Stimulated activated CD4-positive, alpha-beta T cell treated with anti-CD3 and anti-CD28 coated beads, Interleukin-4, amount 100 ng/mL, for 24 hours (primary cell): ENCODE measurements at regions not wholly inside any gene's neighbourhood (a gene's known extent, or its start where the extent isn't known, plus 50 kb on each side); places are given as distances from the start of the nearest gene placed in this dataset.
"Not testable (repeated sequence)": the region's sequence is repeated elsewhere in the genome, so short reads cannot be mapped to it uniquely, and the experiment has no call there.

Source experiments
- DNase-seq: peaks from one replicate; pipeline ENCODE4 v3.0.0-alpha.2; 2020

DNA sequence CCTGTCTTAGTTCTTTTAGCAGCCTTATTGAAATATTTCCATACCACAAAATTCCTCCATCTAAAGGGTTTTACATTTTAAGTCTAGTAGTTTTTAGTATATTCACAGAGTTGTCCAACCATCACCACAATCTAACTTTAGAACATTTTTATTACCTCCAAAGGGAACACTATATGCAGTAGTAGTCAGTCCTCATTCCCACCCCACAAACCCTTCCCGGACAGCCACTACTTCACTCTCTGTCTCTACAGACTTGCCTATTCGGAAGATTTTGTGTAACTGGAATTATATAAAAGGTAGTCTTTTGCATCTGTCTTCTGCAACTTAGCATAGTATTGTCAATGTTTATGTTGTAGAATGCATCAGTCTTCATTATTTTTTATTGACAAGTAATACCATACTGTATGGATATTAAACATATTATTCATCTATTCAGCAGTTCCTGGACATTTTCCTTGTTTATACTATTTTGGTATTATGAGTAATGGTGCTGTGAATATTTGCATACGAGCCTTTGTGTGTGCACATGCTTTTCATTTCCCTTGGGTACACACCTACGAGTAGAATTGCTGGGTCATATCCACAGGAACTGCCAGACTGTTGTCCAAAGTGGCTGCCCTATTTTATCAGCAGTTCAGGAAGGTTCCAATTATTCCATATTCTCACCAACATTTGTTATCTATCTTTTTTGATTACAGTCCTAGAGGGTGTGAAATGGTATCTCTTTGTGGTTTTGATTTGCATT is 60.9 kb upstream of the LANCL2 start:
- DNase-seq, result no peak

DNA sequence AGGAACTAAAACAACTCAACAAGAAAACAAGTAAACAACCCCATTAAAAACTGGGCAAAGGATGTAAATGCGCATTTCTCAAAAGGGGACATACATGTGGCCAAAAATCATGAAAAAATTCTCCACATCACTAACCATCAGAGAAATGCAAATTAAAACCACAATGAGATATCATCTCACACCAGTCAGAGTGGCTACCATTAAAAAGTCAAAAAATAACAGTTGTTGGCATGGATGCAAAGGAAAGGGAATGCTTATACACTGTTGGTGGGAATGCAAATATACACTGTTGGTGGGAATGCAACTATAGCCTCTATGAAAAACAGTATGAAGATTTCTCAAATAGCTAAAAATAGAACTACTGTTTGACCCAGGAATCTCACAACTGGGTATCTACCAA is 60.0 kb upstream of the LANCL2 start:
- DNase-seq, result no peak

DNA sequence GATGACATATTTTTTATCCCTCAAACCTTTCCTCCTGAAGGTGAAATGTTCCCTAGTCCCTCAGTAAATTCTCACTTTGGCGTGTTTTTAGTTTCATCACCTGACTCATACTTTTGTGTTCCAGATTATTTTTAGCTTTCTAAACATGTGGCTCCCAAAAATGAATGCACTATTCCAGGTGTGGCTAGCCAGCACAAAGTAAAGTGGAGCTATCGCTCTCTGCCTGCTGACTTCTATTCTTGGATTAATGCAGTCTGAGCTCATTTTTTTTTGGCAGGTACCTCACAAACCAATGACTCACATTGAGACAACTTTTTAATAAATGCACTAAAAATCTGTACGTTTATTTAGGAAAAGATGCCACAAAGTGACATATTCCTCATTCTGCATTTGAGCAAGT is 58.8 kb upstream of the LANCL2 start:
- DNase-seq, result no peak

DNA sequence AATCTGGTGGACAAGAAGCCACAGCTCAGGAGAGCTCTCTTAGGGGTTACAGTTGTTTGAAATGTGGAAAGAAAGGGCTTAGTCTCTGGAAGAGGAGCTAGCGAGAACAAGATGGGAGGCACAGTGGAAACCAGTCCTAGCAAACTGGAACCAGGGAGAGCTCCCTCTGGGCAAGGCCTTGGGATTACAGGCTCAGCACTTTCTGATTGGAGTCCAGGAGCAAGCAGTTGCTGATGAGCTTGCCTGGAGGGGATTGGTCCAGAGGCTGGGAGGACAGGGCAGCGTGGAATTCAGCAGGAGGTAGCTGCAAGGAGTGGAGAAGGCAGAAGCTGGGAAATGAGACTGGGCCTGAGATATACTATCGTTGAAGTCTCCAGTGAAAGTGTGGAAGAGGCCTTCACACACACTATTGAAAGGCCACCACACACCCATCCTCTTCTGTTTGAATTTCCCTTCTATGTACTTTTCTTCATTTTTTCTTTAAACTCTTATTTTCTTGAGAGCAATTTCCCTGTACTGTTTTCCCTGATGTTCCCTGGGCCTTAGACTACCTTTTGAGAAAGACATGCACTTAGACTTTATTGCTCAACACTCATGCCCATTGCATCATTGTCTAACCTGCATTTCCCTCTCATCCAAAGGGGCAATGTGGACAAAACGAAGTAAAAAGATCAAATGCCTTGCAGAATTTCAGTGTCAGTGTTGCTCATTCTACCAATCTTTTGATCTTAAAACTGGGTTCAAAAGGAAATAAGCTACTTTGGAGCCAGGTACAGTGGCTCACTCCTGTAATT is 57.8 kb upstream of the LANCL2 start:
- DNase-seq, result no peak

DNA sequence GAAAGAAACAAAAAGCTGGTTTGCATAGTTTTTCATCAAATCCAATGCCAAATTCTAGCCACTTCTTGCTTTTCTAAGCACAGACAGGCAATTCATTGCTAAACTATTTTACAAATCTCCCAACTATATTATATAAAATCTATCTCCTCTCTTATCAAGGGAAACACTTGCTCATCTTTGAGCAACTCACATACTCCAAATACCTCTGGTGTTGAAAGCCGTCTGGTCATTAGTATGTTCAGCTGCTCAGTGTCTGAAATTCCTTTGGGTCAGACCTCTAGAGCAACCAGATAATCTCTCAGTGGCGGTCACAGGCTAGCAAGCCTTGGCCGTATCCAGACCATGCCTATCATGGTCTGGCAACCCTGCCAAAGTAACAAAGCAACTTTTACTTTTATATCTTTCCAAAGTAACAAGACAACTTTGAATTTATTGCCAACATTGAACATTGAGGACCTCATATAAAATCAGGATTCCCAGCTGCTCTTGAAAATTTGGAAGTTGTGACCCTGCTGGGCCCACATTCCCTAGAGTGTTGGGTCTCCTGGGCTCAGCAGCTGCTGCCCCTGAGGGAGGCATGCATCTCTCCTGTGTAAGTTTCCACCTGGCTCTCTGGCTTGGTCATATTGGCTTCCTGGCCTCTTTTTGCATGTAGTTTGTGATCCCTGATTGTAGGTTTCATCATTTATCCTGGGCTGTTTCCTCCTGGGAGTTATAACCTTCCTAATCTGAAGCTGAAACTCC is 56.8 kb upstream of the LANCL2 start:
- DNase-seq, result no peak

DNA sequence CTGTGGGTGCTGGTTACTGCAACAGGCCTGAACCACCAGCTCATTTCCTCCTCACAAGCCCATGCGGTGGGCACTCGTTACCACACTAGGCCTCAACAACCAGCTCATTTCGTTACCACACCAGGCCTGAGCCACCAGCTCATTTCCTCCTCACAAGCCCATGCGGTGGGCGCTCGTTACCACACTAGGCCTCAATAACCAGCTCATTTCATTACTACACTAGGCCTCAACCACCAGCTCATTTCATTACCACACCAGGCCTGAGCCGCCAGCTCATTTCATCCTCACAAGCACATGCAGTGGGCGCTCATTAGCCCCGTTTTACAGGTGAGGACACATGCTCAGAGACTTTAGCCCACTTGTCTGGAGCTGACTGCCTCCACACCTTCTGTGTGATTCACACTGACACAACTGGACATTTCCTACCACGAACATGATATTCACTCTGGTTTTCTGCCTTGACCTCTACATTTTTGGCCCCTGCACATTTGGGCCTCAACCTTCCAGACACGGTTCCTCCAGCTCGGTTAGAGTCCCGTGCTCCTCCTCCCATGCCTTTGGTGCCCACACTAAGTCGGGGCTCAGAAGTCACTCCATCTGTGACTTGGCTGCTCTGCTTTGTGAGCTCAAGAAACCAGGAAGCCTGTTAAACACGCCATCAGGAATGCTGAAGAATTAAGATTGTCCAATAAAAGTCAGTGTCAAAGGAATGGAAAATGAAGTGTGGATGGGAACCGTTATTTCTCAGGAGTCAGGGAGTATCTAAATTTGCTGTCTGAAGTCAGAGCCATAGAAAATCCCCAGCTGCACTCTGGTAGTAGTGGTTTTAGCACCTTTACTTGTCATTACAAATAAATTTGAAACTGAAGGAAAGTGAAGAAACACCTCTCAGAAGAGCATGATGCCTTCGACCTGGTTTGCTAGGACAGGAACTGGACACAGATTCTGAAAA is 55.8 kb upstream of the LANCL2 start:
- peak; percentile 79 for DNase-seq

DNA sequence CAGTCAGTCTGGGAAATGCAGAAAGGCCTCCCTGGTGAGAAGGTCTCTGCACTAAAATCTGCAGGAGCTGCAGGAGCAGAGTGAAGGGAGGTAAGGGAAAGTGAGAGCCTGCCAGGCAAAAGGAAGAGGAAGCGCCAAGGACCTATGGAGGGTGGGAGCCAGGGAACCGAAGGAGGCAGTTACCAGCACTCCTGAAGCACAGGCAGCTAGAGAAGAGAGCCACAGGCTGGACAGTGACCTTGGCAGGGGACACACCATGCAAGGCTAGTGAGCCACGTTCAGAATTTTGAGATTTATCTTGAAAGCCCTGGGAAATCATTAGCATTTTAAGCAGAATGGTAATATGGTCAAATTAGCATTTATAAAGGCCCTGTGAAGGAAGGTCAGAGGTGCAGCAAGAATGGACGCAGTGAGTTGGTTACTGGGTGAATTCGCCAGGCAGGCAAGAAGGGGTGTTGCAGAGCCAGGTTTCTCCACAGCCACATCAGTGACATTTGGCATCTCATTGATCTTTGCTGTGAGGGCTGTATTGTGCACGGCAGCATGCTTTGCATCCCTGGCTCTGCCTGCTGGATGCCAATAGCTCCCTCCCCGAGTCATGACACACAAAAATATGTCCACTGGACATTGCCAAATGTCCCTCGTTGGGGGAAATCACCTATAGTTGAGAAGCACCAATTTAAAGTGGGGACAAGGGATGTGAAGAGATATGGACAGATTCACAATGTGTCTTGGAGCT is 54.7 kb upstream of the LANCL2 start:
- no peak for DNase-seq

DNA sequence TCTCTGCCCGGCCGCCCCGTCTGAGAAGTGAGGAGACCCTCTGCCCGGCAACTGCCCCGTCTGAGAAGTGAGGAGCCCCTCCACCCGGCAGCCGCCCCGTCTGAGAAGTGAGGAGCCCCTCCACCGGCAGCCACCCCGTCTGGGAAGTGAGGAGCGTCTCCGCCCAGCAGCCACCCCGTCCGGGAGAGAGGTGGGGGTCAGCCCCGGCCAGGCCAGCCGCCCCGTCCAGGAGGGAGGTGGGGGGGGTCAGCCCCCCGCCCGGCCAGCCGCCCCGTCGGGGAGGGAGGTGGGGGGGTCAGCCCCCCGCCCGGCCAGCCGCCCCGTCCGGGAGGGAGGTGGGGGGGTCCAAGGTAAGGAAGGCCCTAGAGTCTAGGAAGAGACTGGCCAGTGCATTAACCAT is 53.2 kb upstream of the LANCL2 start:
- not testable (repeated sequence) for DNase-seq

DNA sequence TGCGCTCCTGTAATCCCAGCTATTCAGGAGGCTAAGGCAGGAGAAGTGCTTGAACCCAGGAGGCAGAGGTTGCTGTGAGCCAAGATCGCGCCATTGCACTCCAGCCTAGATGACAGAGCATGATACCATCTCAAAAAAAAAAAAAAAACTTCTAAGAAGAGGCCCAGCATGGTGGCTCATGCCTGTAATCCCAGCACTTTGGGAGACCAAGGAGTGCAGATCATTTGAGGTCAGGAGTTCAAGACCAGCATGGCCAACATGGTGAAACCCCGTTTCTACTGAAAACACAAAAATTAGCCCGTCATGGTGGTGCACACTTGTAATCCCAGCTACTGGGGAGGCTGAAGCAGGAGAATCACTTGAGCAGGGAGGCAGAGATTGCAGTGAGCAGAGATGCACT is 51.5 kb upstream of the LANCL2 start:
- not testable (repeated sequence) for DNase-seq

DNA sequence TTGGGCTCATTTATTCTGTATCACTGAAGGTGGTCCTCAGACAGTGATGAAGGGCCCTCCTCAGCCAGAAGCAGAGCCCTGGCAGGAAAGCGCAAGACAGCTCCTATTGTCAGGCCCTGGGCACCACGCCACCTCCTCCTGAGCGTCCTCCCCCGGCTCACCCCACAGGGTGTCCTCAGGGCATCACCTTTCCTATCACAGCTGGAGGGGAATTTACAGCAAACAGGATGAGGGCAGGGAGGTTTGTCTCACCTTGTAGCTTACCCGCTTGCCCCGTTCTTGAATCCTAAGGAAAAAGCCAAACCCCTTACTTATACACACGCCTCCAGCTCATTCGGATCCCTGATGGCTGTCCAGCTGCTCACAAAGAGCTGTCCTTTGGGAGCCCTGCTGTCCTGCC is 50.2 kb upstream of the LANCL2 start:
- no peak for DNase-seq
